Gastroesophageal sphincter (tissue), 3 donors: ENCODE measurements at regions not wholly inside any gene's neighbourhood (a gene's known extent, or its start where the extent isn't known, plus 50 kb on each side); places are given as distances from the start of the nearest gene placed in this dataset.

Source experiments
- EP300 ChIP-seq: sonication (generic); formaldehyde crosslinking; IDR thresholded peaks from one replicate; pipeline ENCODE4 v1.6.1; 2017; ENCODE audit warnings: antibody characterized with exemption, mild to moderate bottlenecking
- POLR2A ChIP-seq, 2 donors: fragments of 450-650 bp; IDR thresholded peaks; one replicate each; pipeline ENCODE4 v1.6.1; 2017; ENCODE audit warnings: antibody characterized with exemption in 2 of 2, mild to moderate bottlenecking in 2 of 2, moderate library complexity in 1 of 2
- POLR2AphosphoS5 ChIP-seq: sonication (generic); formaldehyde crosslinking; IDR thresholded peaks from one replicate; pipeline ENCODE4 v1.6.1; 2017; ENCODE audit warnings: antibody characterized with exemption
- TF ChIP-seq, protein P1 (sequence below), 4 experiments: fragments of 200-600 bp in 2 of 4; fragments of 450-650 bp in 2 of 4; sonication (generic) in 1 of 4; IDR thresholded peaks; one replicate each; pipeline ENCODE4 v1.5.1; 2017 to 2019; ENCODE audit warnings: antibody characterized with exemption in 4 of 4, mild to moderate bottlenecking in 2 of 4, moderate library complexity in 2 of 4

DNA sequence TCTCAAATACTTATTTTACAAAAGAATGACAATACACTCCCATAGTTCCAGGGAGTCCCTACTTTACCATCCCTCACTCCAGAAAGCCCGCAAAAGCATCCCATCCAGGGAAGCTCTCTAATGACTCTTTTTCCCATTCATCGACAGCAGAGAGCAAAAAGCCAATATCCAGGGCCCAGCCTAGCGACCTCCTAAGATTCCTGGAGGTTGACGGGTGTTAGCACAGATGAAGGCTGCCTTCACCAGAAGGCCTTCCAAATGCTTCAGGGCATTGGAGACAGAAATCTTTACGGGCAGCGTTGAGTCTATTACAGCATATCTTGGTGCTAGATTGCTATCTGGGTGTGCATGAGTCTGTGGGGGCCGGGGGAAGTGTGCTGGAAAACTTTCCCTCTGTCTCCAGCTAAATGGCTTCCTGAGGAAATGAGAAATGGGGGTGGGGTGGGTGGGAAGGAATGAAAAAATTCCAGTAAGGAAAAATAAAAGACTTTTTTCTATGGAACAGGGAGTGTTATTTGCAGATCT, 136.6 kb downstream of the PROX1 start:
- TF ChIP-seq, protein P1, sequence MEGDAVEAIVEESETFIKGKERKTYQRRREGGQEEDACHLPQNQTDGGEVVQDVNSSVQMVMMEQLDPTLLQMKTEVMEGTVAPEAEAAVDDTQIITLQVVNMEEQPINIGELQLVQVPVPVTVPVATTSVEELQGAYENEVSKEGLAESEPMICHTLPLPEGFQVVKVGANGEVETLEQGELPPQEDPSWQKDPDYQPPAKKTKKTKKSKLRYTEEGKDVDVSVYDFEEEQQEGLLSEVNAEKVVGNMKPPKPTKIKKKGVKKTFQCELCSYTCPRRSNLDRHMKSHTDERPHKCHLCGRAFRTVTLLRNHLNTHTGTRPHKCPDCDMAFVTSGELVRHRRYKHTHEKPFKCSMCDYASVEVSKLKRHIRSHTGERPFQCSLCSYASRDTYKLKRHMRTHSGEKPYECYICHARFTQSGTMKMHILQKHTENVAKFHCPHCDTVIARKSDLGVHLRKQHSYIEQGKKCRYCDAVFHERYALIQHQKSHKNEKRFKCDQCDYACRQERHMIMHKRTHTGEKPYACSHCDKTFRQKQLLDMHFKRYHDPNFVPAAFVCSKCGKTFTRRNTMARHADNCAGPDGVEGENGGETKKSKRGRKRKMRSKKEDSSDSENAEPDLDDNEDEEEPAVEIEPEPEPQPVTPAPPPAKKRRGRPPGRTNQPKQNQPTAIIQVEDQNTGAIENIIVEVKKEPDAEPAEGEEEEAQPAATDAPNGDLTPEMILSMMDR (IDR thresholded peaks at IDR 0.05), result no peak
- TF ChIP-seq POLR2A (IDR thresholded peaks at IDR 0.05) (no peak), POLR2AphosphoS5 (no peak), EP300 (no peak)
